K562 (cell line): ENCODE measurements at regions not wholly inside any gene's neighbourhood (a gene's known extent, or its start where the extent isn't known, plus 50 kb on each side); places are given as distances from the start of the nearest gene placed in this dataset.

Experiments
- ARID4B ChIP-seq: sonication (generic); formaldehyde crosslinking; IDR thresholded peaks from 2 replicates; pipeline ENCODE4 v1.8.0; 2022; ENCODE audit warnings: mild to moderate bottlenecking, missing genetic modification reagents
- ATF1 ChIP-seq, 2 experiments: fragments of 450-650 bp in 1 of 2; IDR thresholded peaks; 2 replicates each; pipeline ENCODE4 v1.6.1; 2016; ENCODE audit warnings: missing compliant biosample characterization in 1 of 2, missing genetic modification characterization in 1 of 2
- CXXC5 ChIP-seq: fragments of 250-450 bp; sonication (Bioruptor Pico); IDR thresholded peaks from 2 replicates; pipeline ENCODE4 v1.8.0; 2022; ENCODE audit warnings: inconsistent platforms, mild to moderate bottlenecking, moderate library complexity
- EHMT2 ChIP-seq: fragments of 450-650 bp; IDR thresholded peaks from 2 replicates; pipeline ENCODE4 v1.6.1; 2018; ENCODE audit warnings: antibody characterized with exemption
- ETV6 ChIP-seq, 3 experiments: fragments of 150-350 bp in 1 of 3; sonication (generic) in 1 of 3; formaldehyde crosslinking in 1 of 3; IDR thresholded peaks; 2 replicates each; pipeline versions ENCODE4 v1.6.1 to v1.8.0; 2014 to 2022; ENCODE audit warnings: borderline replicate concordance in 2 of 3, low read depth in 2 of 3, antibody characterized with exemption in 1 of 3, low read length in 1 of 3, mild to moderate bottlenecking in 1 of 3, missing genetic modification reagents in 1 of 3
- HNRNPL ChIP-seq: fragments of 200-400 bp; formaldehyde crosslinking; IDR thresholded peaks from 2 replicates; pipeline ENCODE4 v1.6.1; 2017; ENCODE audit warnings: low read depth, mild to moderate bottlenecking, low read length
- NFYB ChIP-seq: IDR thresholded peaks from 2 replicates; pipeline ENCODE4 v1.6.1; 2011; ENCODE audit warnings: mild to moderate bottlenecking, moderate library complexity; ENCODE audit not compliant: insufficient read length; ENCODE audit errors: extremely low read depth
- PURB ChIP-seq: sonication (generic); formaldehyde crosslinking; IDR thresholded peaks from 2 replicates; pipeline ENCODE4 v1.9.0; 2021; ENCODE audit warnings: low read depth, mild to moderate bottlenecking, missing genetic modification reagents
- REST ChIP-seq, 2 experiments: fragments of 450-650 bp; formaldehyde crosslinking in 1 of 2; IDR thresholded peaks; 2 replicates each; pipeline versions ENCODE4 v1.4.0 to v1.6.1; 2014 to 2020; ENCODE audit warnings: mild to moderate bottlenecking in 2 of 2, borderline replicate concordance in 1 of 2, low read depth in 1 of 2
- SP2 ChIP-seq: IDR thresholded peaks from 2 replicates; pipeline ENCODE4 v1.6.1; 2011; ENCODE audit warnings: mild to moderate bottlenecking, low read depth, low read length, moderate library complexity; ENCODE audit not compliant: poor library complexity, severe bottlenecking; ENCODE audit errors: extremely low read depth
- ZNF212 ChIP-seq: fragments of 450-650 bp; formaldehyde crosslinking; IDR thresholded peaks from 2 replicates; pipeline ENCODE4 v1.4.0; 2020; ENCODE audit warnings: mild to moderate bottlenecking
- ZNF668 ChIP-seq: fragments of 250-450 bp; sonication (Bioruptor Pico); IDR thresholded peaks from 2 replicates; pipeline ENCODE4 v1.8.0; 2022; ENCODE audit warnings: mild to moderate bottlenecking, inconsistent platforms

- no peak for TF ChIP-seq ZNF668 (CRISPR knock-in tag)
- TF ChIP-seq ATF1 (CRISPR knock-in tag; IDR thresholded peaks at IDR 0.05), result no peak
- peak; percentile 19; the same call in 1 of the 2 replicates for TF ChIP-seq ATF1 (tag; IDR thresholded peaks at IDR 0.05)
- TF ChIP-seq ARID4B (CRISPR knock-in tag), result no peak; the same call in 1 of the 2 replicates
- TF ChIP-seq HNRNPL, result no peak
- TF ChIP-seq ETV6 (IDR thresholded peaks at IDR 0.05; ENCODE audit: borderline replicate concordance in 1 of 2, low read depth in 2 of 2, low read length in 1 of 2), result no peak
- TF ChIP-seq ETV6 (CRISPR knock-in tag; IDR thresholded peaks at IDR 0.05; ENCODE audit: borderline replicate concordance), result no peak
- TF ChIP-seq EHMT2, result no peak
- TF ChIP-seq PURB (CRISPR knock-in tag), result no peak
- no peak for TF ChIP-seq ZNF212 (CRISPR knock-in tag)
- peak; percentile 77 for TF ChIP-seq REST (IDR thresholded peaks at IDR 0.05; ENCODE audit: borderline replicate concordance)
- no peak for TF ChIP-seq REST (CRISPR knock-in tag; IDR thresholded peaks at IDR 0.05; ENCODE audit: low read depth)
- no peak for TF ChIP-seq SP2
- no peak for TF ChIP-seq NFYB
- TF ChIP-seq CXXC5 (CRISPR knock-in tag), result no peak; the same call in none of the 2 replicates
These were observed 169.0 kb upstream of the BCOR start (continued) for GRCh38 chrX:40266490-40267333.
